Fibroblast of lung (primary cell): ENCODE measurements at regions not wholly inside any gene's neighbourhood (a gene's known extent, or its start where the extent isn't known, plus 50 kb on each side); places are given as distances from the start of the nearest gene placed in this dataset.

Experiments
- DNase-seq, 2 donors: peaks; one replicate each; pipeline versions ENCODE4 v3.0.0 to v3.0.0-alpha.2; 2010; ENCODE audit warnings: low read depth in 2 of 2
- H2AFZ ChIP-seq: 2 replicates; pipeline ENCODE4 v1.5.1; 2012; ENCODE audit warnings: low read length, control low read depth, inconsistent platforms
- H3K27ac ChIP-seq: 2 replicates; pipeline ENCODE4 v1.5.1; 2011; ENCODE audit warnings: low read length, control low read depth; ENCODE audit not compliant: insufficient read depth
- H3K27me3 ChIP-seq: 2 replicates; pipeline ENCODE4 v1.5.1; 2011; ENCODE audit warnings: mild to moderate bottlenecking, low read length; ENCODE audit not compliant: control insufficient read depth, insufficient read depth
- H3K36me3 ChIP-seq: 2 replicates; pipeline ENCODE4 v1.5.1; 2011; ENCODE audit warnings: low read length; ENCODE audit not compliant: control insufficient read depth, insufficient read depth
- H3K4me1 ChIP-seq: 2 replicates; pipeline ENCODE4 v1.5.1; 2011; ENCODE audit warnings: low read length; ENCODE audit not compliant: control insufficient read depth, insufficient read depth; ENCODE audit errors: extremely low read depth
- H3K4me2 ChIP-seq: 2 replicates; pipeline ENCODE4 v1.5.1; 2011; ENCODE audit warnings: low read length, control low read depth; ENCODE audit not compliant: insufficient read depth; ENCODE audit errors: extremely low read depth
- H3K4me3 ChIP-seq, 4 experiments: fragments of 200-600 bp in 1 of 4; sonication (generic) in 1 of 4; replicated peaks in 1 of 4; 2 replicates each; pipeline ENCODE4 v1.5.1; 2011 to 2016; ENCODE audit warnings: low read length in 4 of 4, low read depth in 3 of 4, mild to moderate bottlenecking in 3 of 4, control low read depth in 2 of 4, inconsistent platforms in 1 of 4, mixed read lengths in 1 of 4; ENCODE audit not compliant: insufficient read depth in 1 of 4; ENCODE audit errors: control extremely low read depth in 1 of 4
- H3K79me2 ChIP-seq: 2 replicates; pipeline ENCODE4 v1.5.1; 2012; ENCODE audit warnings: mild to moderate bottlenecking, low read length, inconsistent platforms; ENCODE audit not compliant: control insufficient read depth, insufficient read depth
- H3K9ac ChIP-seq: 2 replicates; pipeline ENCODE4 v1.5.1; 2011; ENCODE audit warnings: mild to moderate bottlenecking, low read length, control low read depth; ENCODE audit not compliant: insufficient read depth
- H3K9me3 ChIP-seq: 2 replicates; pipeline ENCODE4 v1.5.1; 2012; ENCODE audit warnings: low read depth, low read length; ENCODE audit not compliant: control insufficient read depth, insufficient read depth
- H4K20me1 ChIP-seq: 2 replicates; pipeline ENCODE4 v1.5.1; 2011; ENCODE audit warnings: low read length; ENCODE audit not compliant: control insufficient read depth, insufficient read depth; ENCODE audit errors: extremely low read depth
- CTCF ChIP-seq, 2 donors: IDR thresholded peaks in 1 of 2; conservative IDR thresholded peaks in 1 of 2; 1 replicate in 1 of 2; 2 replicates in 1 of 2; pipeline ENCODE4 v1.5.1; 2011 to 2012; ENCODE audit warnings: low read length in 2 of 2, control low read depth in 1 of 2, inconsistent platforms in 1 of 2, low read depth in 1 of 2, mild to moderate bottlenecking in 1 of 2
- EZH2 ChIP-seq: IDR thresholded peaks from 2 replicates; pipeline ENCODE4 v1.5.1; 2012; ENCODE audit warnings: low read length, control low read depth, mild to moderate bottlenecking; ENCODE audit errors: missing control alignments

GRCh38 chrX:95860127-95860526, 824.5 kb upstream of the DIAPH2 start:
- no peak for TF ChIP-seq CTCF (conservative IDR thresholded peaks at IDR 0.05 in 1 of 2, IDR thresholded peaks at IDR 0.05 in 1 of 2; ENCODE audit: low read depth in 1 of 2, low read length in 2 of 2)
- no peak for TF ChIP-seq EZH2
- no peak overlapping the region for H2AFZ ChIP-seq
- no peaks in the 10 kb centered on the region for H3K9me3 ChIP-seq

GRCh38 chrX:95875661-95876060, 809.0 kb upstream of the DIAPH2 start:
- H3K4me3 ChIP-seq = no peak overlapping the region
- no peaks in the 10 kb centered on the region for H3K4me1 ChIP-seq
- no peak overlapping the region for H2AFZ ChIP-seq
- H4K20me1 ChIP-seq = no peaks in the 10 kb centered on the region
- no peaks in the 10 kb centered on the region for H3K79me2 ChIP-seq
- DNase-seq = no peak
- TF ChIP-seq EZH2 = no peak
- TF ChIP-seq CTCF (conservative IDR thresholded peaks at IDR 0.05 in 1 of 2, IDR thresholded peaks at IDR 0.05 in 1 of 2; ENCODE audit: low read depth in 1 of 2, low read length in 2 of 2) = no peak
- no peak overlapping the region for H3K27ac ChIP-seq
- no peaks in the 10 kb centered on the region for H3K36me3 ChIP-seq
- H3K9ac ChIP-seq = no peak overlapping the region
- no peak overlapping the region for H3K4me2 ChIP-seq
- no peaks in the 10 kb centered on the region for H3K27me3 ChIP-seq
- no peaks in the 10 kb centered on the region for H3K9me3 ChIP-seq

More at GRCh38 chrX:95860127-95860526, 824.5 kb upstream of the DIAPH2 start:
- H3K9ac ChIP-seq = no peak overlapping the region
- no peak for DNase-seq
- H3K36me3 ChIP-seq = no peaks in the 10 kb centered on the region
- H3K27me3 ChIP-seq = no peaks in the 10 kb centered on the region
- H3K4me1 ChIP-seq = no peaks in the 10 kb centered on the region
- H3K4me2 ChIP-seq = no peak overlapping the region
- no peak overlapping the region for H3K4me3 ChIP-seq
- H3K27ac ChIP-seq = no peak overlapping the region
- H3K79me2 ChIP-seq = no peaks in the 10 kb centered on the region
- H4K20me1 ChIP-seq = no peaks in the 10 kb centered on the region

GRCh38 chrX:95878874-95879273, 805.8 kb upstream of the DIAPH2 start:
- no peak for DNase-seq
- no peak for TF ChIP-seq CTCF (conservative IDR thresholded peaks at IDR 0.05 in 1 of 2, IDR thresholded peaks at IDR 0.05 in 1 of 2; ENCODE audit: low read depth in 1 of 2, low read length in 2 of 2)
- TF ChIP-seq EZH2 = no peak
- H4K20me1 ChIP-seq = no peaks in the 10 kb centered on the region
- H3K4me2 ChIP-seq = no peak overlapping the region
- no peak overlapping the region for H3K4me3 ChIP-seq
- H3K79me2 ChIP-seq = no peaks in the 10 kb centered on the region
- H2AFZ ChIP-seq = no peak overlapping the region
- H3K27me3 ChIP-seq = no peaks in the 10 kb centered on the region
- H3K4me1 ChIP-seq = no peaks in the 10 kb centered on the region
- no peaks in the 10 kb centered on the region for H3K36me3 ChIP-seq
- no peaks in the 10 kb centered on the region for H3K9me3 ChIP-seq
- H3K9ac ChIP-seq = no peak overlapping the region
- no peak overlapping the region for H3K27ac ChIP-seq
